ENCODE measurements at regions not wholly inside any gene's neighbourhood (a gene's known extent, or its start where the extent isn't known, plus 50 kb on each side); places are given as distances from the start of the nearest gene placed in this dataset.

- no peaks in the 10 kb centered on the region for H3K27me3 ChIP-seq (ENCODE audit: control insufficient read depth in 1 of 2, insufficient read depth in 2 of 2, low read length in 1 of 2)
- WGBS, 2 donors = 96% methylated on average over 30 of the region's 30 CpGs
- no peak for ATAC-seq (ENCODE audit: low FRiP score)
- H3K9me3 ChIP-seq (ENCODE audit: control insufficient read depth, low read length) = no peaks in the 10 kb centered on the region
- no peak overlapping the region for H3K27ac ChIP-seq (ENCODE audit: low read depth in 1 of 2, low read length in 2 of 2)
- no peak for DNase-seq
- H3K36me3 ChIP-seq (ENCODE audit: control insufficient read depth in 1 of 2, insufficient read depth in 2 of 2, low read length in 1 of 2) = no peaks in the 10 kb centered on the region
- intact Hi-C loops (cut with DNase I) = no loop called here
- H3K4me1 ChIP-seq (ENCODE audit: control insufficient read depth in 1 of 2, insufficient read depth in 2 of 2, low read length in 2 of 2) = no peaks in the 10 kb centered on the region
- no peak overlapping the region for H3K4me3 ChIP-seq (ENCODE audit: low read length in 2 of 2)
Observed at GRCh38 chr13:56909896-56910600, 230.7 kb upstream of the PRR20A start.

- Histone ChIP-seq H3K4me1 (ENCODE audit: control insufficient read depth in 1 of 2, insufficient read depth in 2 of 2, low read length in 2 of 2) (no peaks in the 10 kb centered on the region), H3K27ac (ENCODE audit: low read depth in 1 of 2, low read length in 2 of 2) (no peak overlapping the region), H3K9me3 (ENCODE audit: control insufficient read depth, low read length) (no peaks in the 10 kb centered on the region), H3K4me3 (ENCODE audit: low read length in 2 of 2) (no peak overlapping the region), H3K36me3 (ENCODE audit: control insufficient read depth in 1 of 2, insufficient read depth in 2 of 2, low read length in 1 of 2) (no peaks in the 10 kb centered on the region), H3K27me3 (ENCODE audit: control insufficient read depth in 1 of 2, insufficient read depth in 2 of 2, low read length in 1 of 2) (no peaks in the 10 kb centered on the region)
- intact Hi-C loops (cut with DNase I) = no loop called here
- DNase-seq (no peak), ATAC-seq (ENCODE audit: low FRiP score) (no peak)
- WGBS, 2 donors = 98 to 99% methylated on average over 3 of the region's 3 CpGs
Observed at GRCh38 chr13:56917966-56918365, 222.8 kb upstream of the PRR20A start.

GRCh38 chr13:56923626-56924140, 217.0 kb upstream of the PRR20A start:
- 32 to 38% methylated on average over 2 of the region's 2 CpGs for WGBS, 2 donors
- ATAC-seq (ENCODE audit: low FRiP score) (no peak), DNase-seq (no peak)
- H3K4me1 ChIP-seq (ENCODE audit: control insufficient read depth in 1 of 2, insufficient read depth in 2 of 2, low read length in 2 of 2) = no peaks in the 10 kb centered on the region
- no peaks in the 10 kb centered on the region for H3K9me3 ChIP-seq (ENCODE audit: control insufficient read depth, low read length)
- no peaks in the 10 kb centered on the region for H3K36me3 ChIP-seq (ENCODE audit: control insufficient read depth in 1 of 2, insufficient read depth in 2 of 2, low read length in 1 of 2)
- intact Hi-C loops (cut with DNase I) = no loop called here
- H3K4me3 ChIP-seq (ENCODE audit: low read length in 2 of 2) = no peak overlapping the region
- no peaks in the 10 kb centered on the region for H3K27me3 ChIP-seq (ENCODE audit: control insufficient read depth in 1 of 2, insufficient read depth in 2 of 2, low read length in 1 of 2)
- no peak overlapping the region for H3K27ac ChIP-seq (ENCODE audit: low read depth in 1 of 2, low read length in 2 of 2)

GRCh38 chr13:56924401-56924800, 216.3 kb upstream of the PRR20A start:
- Histone ChIP-seq H3K27me3 (ENCODE audit: control insufficient read depth in 1 of 2, insufficient read depth in 2 of 2, low read length in 1 of 2) (no peaks in the 10 kb centered on the region), H3K27ac (ENCODE audit: low read depth in 1 of 2, low read length in 2 of 2) (no peak overlapping the region), H3K36me3 (ENCODE audit: control insufficient read depth in 1 of 2, insufficient read depth in 2 of 2, low read length in 1 of 2) (no peaks in the 10 kb centered on the region), H3K4me3 (ENCODE audit: low read length in 2 of 2) (no peak overlapping the region), H3K4me1 (ENCODE audit: control insufficient read depth in 1 of 2, insufficient read depth in 2 of 2, low read length in 2 of 2) (no peaks in the 10 kb centered on the region), H3K9me3 (ENCODE audit: control insufficient read depth, low read length) (no peaks in the 10 kb centered on the region)
- intact Hi-C loops (cut with DNase I) = no loop called here
- ATAC-seq (ENCODE audit: low FRiP score) (no peak), DNase-seq (no peak)
- WGBS, 2 donors = 70 to 72% methylated on average over 2 of the region's 2 CpGs

GRCh38 chr13:56932104-56932503, 208.6 kb upstream of the PRR20A start:
- no peak for ATAC-seq (ENCODE audit: low FRiP score)
- Histone ChIP-seq H3K36me3 (ENCODE audit: control insufficient read depth in 1 of 2, insufficient read depth in 2 of 2, low read length in 1 of 2) (no peaks in the 10 kb centered on the region), H3K4me1 (ENCODE audit: control insufficient read depth in 1 of 2, insufficient read depth in 2 of 2, low read length in 2 of 2) (no peaks in the 10 kb centered on the region), H3K4me3 (ENCODE audit: low read length in 2 of 2) (no peak overlapping the region), H3K27me3 (ENCODE audit: control insufficient read depth in 1 of 2, insufficient read depth in 2 of 2, low read length in 1 of 2) (no peaks in the 10 kb centered on the region), H3K9me3 (ENCODE audit: control insufficient read depth, low read length) (no peaks in the 10 kb centered on the region), H3K27ac (ENCODE audit: low read depth in 1 of 2, low read length in 2 of 2) (no peak overlapping the region)
- intact Hi-C loops (cut with DNase I) = no loop called here
- WGBS, 2 donors = 83 to 84% methylated on average over 1 of the region's 1 CpG
- DNase-seq = no peak

GRCh38 chr13:56953965-56954364, 186.8 kb upstream of the PRR20A start:
- Histone ChIP-seq H3K27me3 (ENCODE audit: control insufficient read depth in 1 of 2, insufficient read depth in 2 of 2, low read length in 1 of 2) (no peaks in the 10 kb centered on the region), H3K27ac (ENCODE audit: low read depth in 1 of 2, low read length in 2 of 2) (no peak overlapping the region), H3K9me3 (ENCODE audit: control insufficient read depth, low read length) (no peaks in the 10 kb centered on the region), H3K4me3 (ENCODE audit: low read length in 2 of 2) (no peak overlapping the region), H3K4me1 (ENCODE audit: control insufficient read depth in 1 of 2, insufficient read depth in 2 of 2, low read length in 2 of 2) (no peaks in the 10 kb centered on the region), H3K36me3 (ENCODE audit: control insufficient read depth in 1 of 2, insufficient read depth in 2 of 2, low read length in 1 of 2) (no peaks in the 10 kb centered on the region)
- intact Hi-C loops (cut with DNase I) = no loop called here
- DNase-seq (no peak), ATAC-seq (ENCODE audit: low FRiP score) (no peak)

- intact Hi-C loops (cut with DNase I) = no loop called here
- no peak for ATAC-seq (ENCODE audit: low FRiP score)
- Histone ChIP-seq H3K36me3 (ENCODE audit: control insufficient read depth in 1 of 2, insufficient read depth in 2 of 2, low read length in 1 of 2) (no peaks in the 10 kb centered on the region), H3K4me1 (ENCODE audit: control insufficient read depth in 1 of 2, insufficient read depth in 2 of 2, low read length in 2 of 2) (no peaks in the 10 kb centered on the region), H3K27ac (ENCODE audit: low read depth in 1 of 2, low read length in 2 of 2) (no peak overlapping the region), H3K9me3 (ENCODE audit: control insufficient read depth, low read length) (no peaks in the 10 kb centered on the region), H3K4me3 (ENCODE audit: low read length in 2 of 2) (no peak overlapping the region), H3K27me3 (ENCODE audit: control insufficient read depth in 1 of 2, insufficient read depth in 2 of 2, low read length in 1 of 2) (no peaks in the 10 kb centered on the region)
- WGBS, 2 donors = 87 to 91% methylated on average over 1 of the region's 1 CpG
- DNase-seq = no peak
Observed at GRCh38 chr13:56975647-56976046, 165.1 kb upstream of the PRR20A start.

GRCh38 chr13:56980856-56981255, 159.9 kb upstream of the PRR20A start:
- ATAC-seq (ENCODE audit: low FRiP score) (no peak), DNase-seq (no peak)
- WGBS, 2 donors = 25 to 34% methylated on average over 1 of the region's 1 CpG
- Histone ChIP-seq H3K27ac (ENCODE audit: low read depth in 1 of 2, low read length in 2 of 2) (no peak overlapping the region), H3K9me3 (ENCODE audit: control insufficient read depth, low read length) (no peaks in the 10 kb centered on the region), H3K4me1 (ENCODE audit: control insufficient read depth in 1 of 2, insufficient read depth in 2 of 2, low read length in 2 of 2) (no peaks in the 10 kb centered on the region), H3K27me3 (ENCODE audit: control insufficient read depth in 1 of 2, insufficient read depth in 2 of 2, low read length in 1 of 2) (no peaks in the 10 kb centered on the region), H3K36me3 (ENCODE audit: control insufficient read depth in 1 of 2, insufficient read depth in 2 of 2, low read length in 1 of 2) (no peaks in the 10 kb centered on the region), H3K4me3 (ENCODE audit: low read length in 2 of 2) (no peak overlapping the region)
- intact Hi-C loops (cut with DNase I) = no loop called here

- intact Hi-C loops (cut with DNase I) = no loop called here
Observed at GRCh38 chr13:56986121-56986520, 154.6 kb upstream of the PRR20A start.

More at GRCh38 chr13:56986121-56986520, 154.6 kb upstream of the PRR20A start:
- Histone ChIP-seq H3K27me3 (ENCODE audit: control insufficient read depth in 1 of 2, insufficient read depth in 2 of 2, low read length in 1 of 2) (no peaks in the 10 kb centered on the region), H3K27ac (ENCODE audit: low read depth in 1 of 2, low read length in 2 of 2) (no peak overlapping the region), H3K4me1 (ENCODE audit: control insufficient read depth in 1 of 2, insufficient read depth in 2 of 2, low read length in 2 of 2) (no peaks in the 10 kb centered on the region), H3K36me3 (ENCODE audit: control insufficient read depth in 1 of 2, insufficient read depth in 2 of 2, low read length in 1 of 2) (no peaks in the 10 kb centered on the region), H3K9me3 (ENCODE audit: control insufficient read depth, low read length) (no peaks in the 10 kb centered on the region), H3K4me3 (ENCODE audit: low read length in 2 of 2) (no peak overlapping the region)
- DNase-seq (no peak), ATAC-seq (ENCODE audit: low FRiP score) (no peak)
- 83 to 85% methylated on average over 2 of the region's 2 CpGs for WGBS, 2 donors

Measured in aorta (tissue), 5 donors.